Spleen (tissue), 7 donors: ENCODE measurements at regions not wholly inside any gene's neighbourhood (a gene's known extent, or its start where the extent isn't known, plus 50 kb on each side); places are given as distances from the start of the nearest gene placed in this dataset.

Experiments
- CTCF ChIP-seq, 11 experiments: fragments of 200-600 bp in 7 of 11; fragments of 450-650 bp in 4 of 11; sonication (generic) in 4 of 11; IDR thresholded peaks in 8 of 11; conservative IDR thresholded peaks in 3 of 11; 1 replicate in 7 of 11; 2 replicates in 4 of 11; pipeline versions ENCODE4 v1.4.0 to v1.8.0; 2016 to 2021; ENCODE audit warnings: antibody characterized with exemption in 11 of 11, inconsistent platforms in 4 of 11, mild to moderate bottlenecking in 1 of 11
- POLR2A ChIP-seq, 3 donors: fragments of 450-650 bp; IDR thresholded peaks; one replicate each; pipeline ENCODE4 v1.5.1; 2017; ENCODE audit warnings: antibody characterized with exemption in 3 of 3, mild to moderate bottlenecking in 1 of 3
- POLR2AphosphoS5 ChIP-seq, 3 donors: sonication (generic); formaldehyde crosslinking; IDR thresholded peaks; one replicate each; pipeline ENCODE4 v1.5.1; 2017; ENCODE audit warnings: antibody characterized with exemption in 3 of 3
- donor health status: DM: no; HTN: no; CAD: no; lungs with moderate emphysema.
- donor health status: DM: no; HTN: no; CAD: no.
- donor health status: DM: no; HTN: no; CAD: no.

DNA sequence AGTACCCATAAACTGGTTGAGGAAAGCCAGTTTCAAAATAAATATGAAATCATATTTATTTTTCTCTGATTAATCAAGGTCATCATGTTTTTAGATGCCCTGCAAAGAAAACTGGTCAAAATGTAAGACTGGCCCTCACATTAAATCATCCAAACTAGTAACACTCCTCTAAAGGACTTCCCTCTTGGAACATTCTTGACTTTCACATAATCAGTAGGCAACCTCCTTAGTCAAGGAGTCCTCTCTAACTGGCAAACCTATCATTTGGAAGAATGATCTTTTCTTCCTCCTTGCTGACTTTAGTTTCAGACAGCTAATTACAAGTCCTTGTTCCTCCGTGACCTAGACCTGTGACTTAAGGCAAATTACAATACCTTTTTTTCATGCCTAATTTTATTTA lies 82.5 kb upstream of the DCBLD2 start:
- no peak for TF ChIP-seq CTCF (IDR thresholded peaks at IDR 0.05 in 8 of 11, conservative IDR thresholded peaks at IDR 0.05 in 3 of 11)
- no peak for TF ChIP-seq POLR2A (IDR thresholded peaks at IDR 0.05)
- TF ChIP-seq POLR2AphosphoS5 (IDR thresholded peaks at IDR 0.05) = no peak
